WTC11 (cell line): ENCODE measurements at regions not wholly inside any gene's neighbourhood (a gene's known extent, or its start where the extent isn't known, plus 50 kb on each side); places are given as distances from the start of the nearest gene placed in this dataset.

Experiments
- ELF4 ChIP-seq: sonication (generic); formaldehyde crosslinking; IDR thresholded peaks from 2 replicates; pipeline ENCODE4 v1.8.1; 2022; ENCODE audit warnings: low read depth, mild to moderate bottlenecking, moderate library complexity, missing genetic modification reagents
- FOXP1 ChIP-seq: sonication (generic); formaldehyde crosslinking; IDR thresholded peaks from 2 replicates; pipeline ENCODE4 v1.8.0; 2022; ENCODE audit warnings: missing genetic modification reagents, mild to moderate bottlenecking, moderate library complexity, borderline replicate concordance
- GRHL2 ChIP-seq: fragments of 250-450 bp; sonication (Bioruptor Pico); IDR thresholded peaks from 2 replicates; pipeline ENCODE4 v1.8.0; 2022; ENCODE audit warnings: mild to moderate bottlenecking, moderate library complexity; ENCODE audit not compliant: insufficient replicate concordance, severe bottlenecking
- RORB ChIP-seq: fragments of 250-450 bp; sonication (Bioruptor Pico); IDR thresholded peaks from 2 replicates; pipeline ENCODE4 v1.9.0; 2021; ENCODE audit warnings: mild to moderate bottlenecking
- SP1 ChIP-seq: sonication (generic); formaldehyde crosslinking; conservative IDR thresholded peaks from 2 replicates; pipeline ENCODE4 v1.8.1; 2022; ENCODE audit warnings: missing genetic modification reagents
- TCF7 ChIP-seq: sonication (generic); formaldehyde crosslinking; IDR thresholded peaks from 2 replicates; pipeline ENCODE4 v1.8.0; 2022; ENCODE audit warnings: mild to moderate bottlenecking, low read depth, missing genetic modification reagents, moderate library complexity
- ZBTB21 ChIP-seq: sonication (generic); formaldehyde crosslinking; IDR thresholded peaks from 2 replicates; pipeline ENCODE4 v1.8.1; 2023; ENCODE audit warnings: mild to moderate bottlenecking, missing genetic modification reagents, borderline replicate concordance
- ZNF232 ChIP-seq: sonication (generic); formaldehyde crosslinking; IDR thresholded peaks from 2 replicates; pipeline ENCODE4 v1.8.0; 2022; ENCODE audit warnings: mild to moderate bottlenecking, missing genetic modification reagents
- TF ChIP-seq, protein P1 (sequence below): fragments of 200-600 bp; IDR thresholded peaks from 2 replicates; pipeline ENCODE4 v1.8.0; 2022; ENCODE audit warnings: antibody characterized with exemption
- TF ChIP-seq, protein P2 (sequence below): sonication (generic); formaldehyde crosslinking; IDR thresholded peaks from 2 replicates; pipeline ENCODE4 v1.8.1; 2022; ENCODE audit warnings: mild to moderate bottlenecking, missing genetic modification reagents, moderate library complexity, borderline replicate concordance
- TF ChIP-seq, protein P3 (sequence below): sonication (generic); formaldehyde crosslinking; conservative IDR thresholded peaks from 2 replicates; pipeline ENCODE4 v1.8.1; 2023; ENCODE audit warnings: mild to moderate bottlenecking, low read depth, missing genetic modification reagents, moderate library complexity
- TF ChIP-seq, protein P4 (sequence below): sonication (generic); formaldehyde crosslinking; IDR thresholded peaks from 2 replicates; pipeline ENCODE4 v1.8.0; 2022; ENCODE audit warnings: mild to moderate bottlenecking, missing genetic modification reagents
- TF ChIP-seq, protein P5 (sequence below): sonication (generic); formaldehyde crosslinking; IDR thresholded peaks from 2 replicates; pipeline ENCODE4 v1.8.1; 2022; ENCODE audit warnings: low read depth, mild to moderate bottlenecking, moderate library complexity, missing genetic modification reagents, borderline replicate concordance

DNA sequence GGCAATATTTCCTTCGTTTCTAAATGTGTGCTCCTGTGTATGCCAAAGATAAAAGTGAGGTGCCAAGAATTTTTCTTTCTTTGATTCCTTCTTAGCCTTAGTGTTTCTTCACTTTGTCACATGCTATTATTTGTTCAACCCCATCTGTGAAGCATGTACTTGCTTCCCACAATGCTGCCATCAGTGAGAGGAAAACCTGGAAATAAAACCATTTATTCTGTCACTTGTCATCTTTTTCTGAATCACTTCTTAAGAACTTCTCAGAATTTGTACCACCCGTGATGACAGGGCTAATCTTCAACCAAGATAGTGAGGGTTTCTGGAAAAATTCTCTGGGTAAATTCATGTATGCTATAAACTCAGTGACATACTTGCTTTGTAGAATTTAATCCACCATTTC is 450.1 kb downstream of the COL12A1 start:
- TF ChIP-seq ELF4 (no peak), SP1 (CRISPR knock-in tag) (no peak), TCF7 (no peak), ZBTB21 (CRISPR knock-in tag) (no peak), FOXP1 (no peak), RORB (no peak), ZNF232 (CRISPR knock-in tag) (no peak), GRHL2 (CRISPR knock-in tag) (no peak)
- TF ChIP-seq, protein P1, sequence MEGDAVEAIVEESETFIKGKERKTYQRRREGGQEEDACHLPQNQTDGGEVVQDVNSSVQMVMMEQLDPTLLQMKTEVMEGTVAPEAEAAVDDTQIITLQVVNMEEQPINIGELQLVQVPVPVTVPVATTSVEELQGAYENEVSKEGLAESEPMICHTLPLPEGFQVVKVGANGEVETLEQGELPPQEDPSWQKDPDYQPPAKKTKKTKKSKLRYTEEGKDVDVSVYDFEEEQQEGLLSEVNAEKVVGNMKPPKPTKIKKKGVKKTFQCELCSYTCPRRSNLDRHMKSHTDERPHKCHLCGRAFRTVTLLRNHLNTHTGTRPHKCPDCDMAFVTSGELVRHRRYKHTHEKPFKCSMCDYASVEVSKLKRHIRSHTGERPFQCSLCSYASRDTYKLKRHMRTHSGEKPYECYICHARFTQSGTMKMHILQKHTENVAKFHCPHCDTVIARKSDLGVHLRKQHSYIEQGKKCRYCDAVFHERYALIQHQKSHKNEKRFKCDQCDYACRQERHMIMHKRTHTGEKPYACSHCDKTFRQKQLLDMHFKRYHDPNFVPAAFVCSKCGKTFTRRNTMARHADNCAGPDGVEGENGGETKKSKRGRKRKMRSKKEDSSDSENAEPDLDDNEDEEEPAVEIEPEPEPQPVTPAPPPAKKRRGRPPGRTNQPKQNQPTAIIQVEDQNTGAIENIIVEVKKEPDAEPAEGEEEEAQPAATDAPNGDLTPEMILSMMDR: no peak
- TF ChIP-seq, protein P2, sequence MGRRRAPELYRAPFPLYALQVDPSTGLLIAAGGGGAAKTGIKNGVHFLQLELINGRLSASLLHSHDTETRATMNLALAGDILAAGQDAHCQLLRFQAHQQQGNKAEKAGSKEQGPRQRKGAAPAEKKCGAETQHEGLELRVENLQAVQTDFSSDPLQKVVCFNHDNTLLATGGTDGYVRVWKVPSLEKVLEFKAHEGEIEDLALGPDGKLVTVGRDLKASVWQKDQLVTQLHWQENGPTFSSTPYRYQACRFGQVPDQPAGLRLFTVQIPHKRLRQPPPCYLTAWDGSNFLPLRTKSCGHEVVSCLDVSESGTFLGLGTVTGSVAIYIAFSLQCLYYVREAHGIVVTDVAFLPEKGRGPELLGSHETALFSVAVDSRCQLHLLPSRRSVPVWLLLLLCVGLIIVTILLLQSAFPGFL (CRISPR knock-in tag): no peak
- TF ChIP-seq, protein P3, sequence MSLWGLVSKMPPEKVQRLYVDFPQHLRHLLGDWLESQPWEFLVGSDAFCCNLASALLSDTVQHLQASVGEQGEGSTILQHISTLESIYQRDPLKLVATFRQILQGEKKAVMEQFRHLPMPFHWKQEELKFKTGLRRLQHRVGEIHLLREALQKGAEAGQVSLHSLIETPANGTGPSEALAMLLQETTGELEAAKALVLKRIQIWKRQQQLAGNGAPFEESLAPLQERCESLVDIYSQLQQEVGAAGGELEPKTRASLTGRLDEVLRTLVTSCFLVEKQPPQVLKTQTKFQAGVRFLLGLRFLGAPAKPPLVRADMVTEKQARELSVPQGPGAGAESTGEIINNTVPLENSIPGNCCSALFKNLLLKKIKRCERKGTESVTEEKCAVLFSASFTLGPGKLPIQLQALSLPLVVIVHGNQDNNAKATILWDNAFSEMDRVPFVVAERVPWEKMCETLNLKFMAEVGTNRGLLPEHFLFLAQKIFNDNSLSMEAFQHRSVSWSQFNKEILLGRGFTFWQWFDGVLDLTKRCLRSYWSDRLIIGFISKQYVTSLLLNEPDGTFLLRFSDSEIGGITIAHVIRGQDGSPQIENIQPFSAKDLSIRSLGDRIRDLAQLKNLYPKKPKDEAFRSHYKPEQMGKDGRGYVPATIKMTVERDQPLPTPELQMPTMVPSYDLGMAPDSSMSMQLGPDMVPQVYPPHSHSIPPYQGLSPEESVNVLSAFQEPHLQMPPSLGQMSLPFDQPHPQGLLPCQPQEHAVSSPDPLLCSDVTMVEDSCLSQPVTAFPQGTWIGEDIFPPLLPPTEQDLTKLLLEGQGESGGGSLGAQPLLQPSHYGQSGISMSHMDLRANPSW (CRISPR knock-in tag): no peak
- TF ChIP-seq, protein P4, sequence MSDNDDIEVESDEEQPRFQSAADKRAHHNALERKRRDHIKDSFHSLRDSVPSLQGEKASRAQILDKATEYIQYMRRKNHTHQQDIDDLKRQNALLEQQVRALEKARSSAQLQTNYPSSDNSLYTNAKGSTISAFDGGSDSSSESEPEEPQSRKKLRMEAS: no peak
- TF ChIP-seq, protein P5, sequence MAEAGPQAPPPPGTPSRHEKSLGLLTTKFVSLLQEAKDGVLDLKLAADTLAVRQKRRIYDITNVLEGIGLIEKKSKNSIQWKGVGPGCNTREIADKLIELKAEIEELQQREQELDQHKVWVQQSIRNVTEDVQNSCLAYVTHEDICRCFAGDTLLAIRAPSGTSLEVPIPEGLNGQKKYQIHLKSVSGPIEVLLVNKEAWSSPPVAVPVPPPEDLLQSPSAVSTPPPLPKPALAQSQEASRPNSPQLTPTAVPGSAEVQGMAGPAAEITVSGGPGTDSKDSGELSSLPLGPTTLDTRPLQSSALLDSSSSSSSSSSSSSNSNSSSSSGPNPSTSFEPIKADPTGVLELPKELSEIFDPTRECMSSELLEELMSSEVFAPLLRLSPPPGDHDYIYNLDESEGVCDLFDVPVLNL (CRISPR knock-in tag): no peak
